GM12878 (cell line): ENCODE measurements at regions not wholly inside any gene's neighbourhood (a gene's known extent, or its start where the extent isn't known, plus 50 kb on each side); places are given as distances from the start of the nearest gene placed in this dataset.

Experiments used
- ATAC-seq: fragments of 200-7000 bp; cut with Tn5 transposase; 3 replicates; pipeline ENCODE4 v1.9.1; 2020; ENCODE audit warnings: mild to moderate bottlenecking, moderate library complexity
- BruUV-seq: library from RNA; stranded (reverse); fragments of 400-500 nt; replicated peaks from 2 replicates; lab custom pipeline; 2021; lab: Mats Ljungman, UMichigan
- CTCF ChIA-PET: fragments of 300-600 bp; sonication (Branson Sonifier 250); formaldehyde crosslinking; extraction: SDS; loops from one replicate; lab custom pipeline; 2021; ENCODE audit warnings: inconsistent platforms; lab: Yijun Ruan, JAX
- POLR2A ChIA-PET: fragments of 350-600 bp; formaldehyde crosslinking; extraction: SDS; loops from one replicate; lab custom pipeline; 2021; ENCODE audit warnings: inconsistent platforms; lab: Charles Lee
- RAD21 ChIA-PET: fragments of 300-600 bp; sonication (Branson Sonifier 250); formaldehyde crosslinking; loops from one replicate; lab custom pipeline; 2023; ENCODE audit warnings: antibody characterized with exemption; ENCODE audit not compliant: unreplicated experiment; lab: Charles Lee
- SMC1A ChIA-PET: fragments of 300-600 bp; sonication (Branson Sonifier 250); formaldehyde crosslinking; loops from one replicate; lab custom pipeline; 2023; ENCODE audit not compliant: unreplicated experiment, uncharacterized antibody; lab: Charles Lee
- DNase-seq: peaks from one replicate; pipeline ENCODE4 v3.0.0-alpha.2; 2011; ENCODE audit warnings: low read depth, low spot score
- FAIRE-seq: peaks from 3 replicates; lab custom pipeline; 2011; peaks lifted over from hg19 to GRCh38; lab: Jason Lieb, UNC
- H2AFZ ChIP-seq: 2 replicates; pipeline ENCODE4 v1.6.0; 2011; ENCODE audit warnings: low read depth, low read length, control low read depth; ENCODE audit not compliant: control insufficient read depth
- H3K27ac ChIP-seq: 2 replicates; pipeline ENCODE4 v1.5.1; 2011; ENCODE audit warnings: control low read depth; ENCODE audit not compliant: control insufficient read depth, insufficient read depth
- H3K27me3 ChIP-seq, 2 experiments: replicated peaks in 1 of 2; 2 replicates each; pipeline versions ENCODE4 v1.6.0 to v1.6.1; 2011; ENCODE audit warnings: low read length in 1 of 2; ENCODE audit not compliant: control insufficient read depth in 2 of 2, insufficient read depth in 2 of 2
- H3K36me3 ChIP-seq, 2 experiments: 2 replicates each; pipeline ENCODE4 v1.5.1; 2011; ENCODE audit warnings: low read length in 1 of 2; ENCODE audit not compliant: control insufficient read depth in 2 of 2, insufficient read depth in 2 of 2
- H3K4me1 ChIP-seq: 2 replicates; pipeline ENCODE4 v1.6.1; 2011; ENCODE audit warnings: mild to moderate bottlenecking, low read length, moderate library complexity, mixed read lengths; ENCODE audit not compliant: control insufficient read depth, insufficient read depth
- H3K4me2 ChIP-seq: 2 replicates; pipeline ENCODE4 v1.6.0; 2011; ENCODE audit warnings: control low read depth; ENCODE audit not compliant: control insufficient read depth, insufficient read depth
- H3K4me3 ChIP-seq: fragments of 200-600 bp; sonication (generic); 2 replicates; pipeline ENCODE4 v1.5.1; 2016
- H3K79me2 ChIP-seq: 2 replicates; pipeline ENCODE4 v1.6.0; 2011; ENCODE audit warnings: low read length; ENCODE audit not compliant: control insufficient read depth, insufficient read depth
- H3K9ac ChIP-seq: 2 replicates; pipeline ENCODE4 v1.8.0; 2011; ENCODE audit warnings: low read length, control low read depth, mixed read lengths; ENCODE audit not compliant: control insufficient read depth, insufficient read depth
- H3K9me3 ChIP-seq: replicated peaks from 3 replicates; pipeline ENCODE4 v1.5.1; 2011; ENCODE audit warnings: mild to moderate bottlenecking, low read length; ENCODE audit not compliant: control insufficient read depth, insufficient read depth
- H4K20me1 ChIP-seq: 2 replicates; pipeline ENCODE4 v1.6.0; 2011; ENCODE audit not compliant: control insufficient read depth, insufficient read depth
- CBFB ChIP-seq: IDR thresholded peaks from 2 replicates; pipeline ENCODE4 v1.6.1; 2016; ENCODE audit warnings: antibody characterized with exemption, low read depth
- HDAC6 ChIP-seq: fragments of 200-600 bp; sonication (generic); IDR thresholded peaks from one replicate; pipeline ENCODE4 v1.8.0; 2017; ENCODE audit warnings: antibody characterized with exemption; ENCODE audit not compliant: unreplicated experiment
- KDM1A ChIP-seq: fragments of 200-600 bp; sonication (generic); IDR thresholded peaks from 2 replicates; pipeline ENCODE4 v1.6.1; 2016; ENCODE audit warnings: borderline replicate concordance
- PAX5 ChIP-seq: IDR thresholded peaks from 2 replicates; pipeline ENCODE4 v1.6.1; 2011; ENCODE audit warnings: low read depth, low read length, borderline replicate concordance
- PML ChIP-seq: IDR thresholded peaks from 2 replicates; pipeline ENCODE4 v1.6.1; 2012; ENCODE audit warnings: low read length, inconsistent platforms
- RAD21 ChIP-seq: IDR thresholded peaks from 2 replicates; pipeline ENCODE4 v1.6.1; 2011; ENCODE audit warnings: mild to moderate bottlenecking, low read depth, low read length, moderate library complexity; ENCODE audit not compliant: insufficient read depth
- RBBP5 ChIP-seq: fragments of 200-600 bp; sonication (generic); conservative IDR thresholded peaks from 2 replicates; pipeline ENCODE4 v1.6.1; 2016
- SIN3A ChIP-seq: IDR thresholded peaks from 2 replicates; pipeline ENCODE4 v1.6.1; 2012; ENCODE audit warnings: low read depth, low read length, improper control_type of control experiment
- TCF12 ChIP-seq: IDR thresholded peaks from 2 replicates; pipeline ENCODE4 v1.6.1; 2011; ENCODE audit warnings: low read depth, mild to moderate bottlenecking, low read length
- ZNF384 ChIP-seq: IDR thresholded peaks from 2 replicates; pipeline ENCODE4 v1.6.1; 2012; ENCODE audit warnings: low read depth, mild to moderate bottlenecking, low read length, improper control_type of control experiment, borderline replicate concordance
- WGBS: methylation state at CpG from one replicate; pipeline ENCODE4 v1.1.6; 2016; ENCODE audit warnings: low lambda C conversion rate; ENCODE audit not compliant: insufficient replicate concordance, insufficient coverage; ENCODE audit errors: missing lambda C conversion rate; 5-methylcytosine and 5-hydroxymethylcytosine counted together
- in situ Hi-C: fragments of 300-500 bp; cut with MboI; formaldehyde crosslinking; loops from 9 replicates; pipeline ENCODE4 v1.14.3; 2018; ENCODE audit warnings: mixed read lengths
- intact Hi-C: fragments of 100-400 bp; cut with micrococcal nuclease; formaldehyde crosslinking; loops from one replicate; pipeline ENCODE4 v1.14.2; 2022; ENCODE audit not compliant: unreplicated experiment
- TF ChIP-seq, protein P1 (sequence below): fragments of 450-650 bp; IDR thresholded peaks from 2 replicates; pipeline ENCODE4 v1.6.1; 2017; ENCODE audit warnings: mild to moderate bottlenecking
- TF ChIP-seq, protein P2 (sequence below): IDR thresholded peaks from 2 replicates; pipeline ENCODE4 v1.6.1; 2012; ENCODE audit warnings: low read depth, low read length, improper control_type of control experiment
- TF ChIP-seq, protein P3 (sequence below): IDR thresholded peaks from 2 replicates; pipeline ENCODE4 v1.6.1; 2011; ENCODE audit warnings: borderline replicate concordance, low read depth, mild to moderate bottlenecking, moderate library complexity, mixed read lengths, low read length; ENCODE audit not compliant: insufficient read depth; ENCODE audit errors: extremely low read length

DNA sequence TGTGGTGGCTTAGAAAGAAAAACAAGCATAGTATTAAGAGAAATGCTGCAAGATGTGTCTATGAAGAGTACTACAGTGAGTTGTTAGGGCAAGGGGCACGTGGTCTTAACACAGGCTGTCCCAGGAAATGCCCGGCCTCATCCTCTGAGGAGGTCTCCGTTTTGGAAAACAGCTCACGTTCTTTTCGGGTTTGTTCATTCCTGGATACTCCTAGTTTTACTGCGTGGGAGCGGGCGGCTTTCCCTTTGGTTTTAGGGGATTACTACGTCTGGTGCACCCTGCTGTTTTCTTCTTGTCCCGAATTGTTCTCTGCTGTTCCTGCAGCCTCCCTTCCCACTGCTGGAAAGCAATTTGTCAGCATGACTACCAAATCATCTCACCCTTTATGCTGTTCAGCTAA, 55.5 kb upstream of the RAB6D start (continued):
- TF ChIP-seq, protein P1, sequence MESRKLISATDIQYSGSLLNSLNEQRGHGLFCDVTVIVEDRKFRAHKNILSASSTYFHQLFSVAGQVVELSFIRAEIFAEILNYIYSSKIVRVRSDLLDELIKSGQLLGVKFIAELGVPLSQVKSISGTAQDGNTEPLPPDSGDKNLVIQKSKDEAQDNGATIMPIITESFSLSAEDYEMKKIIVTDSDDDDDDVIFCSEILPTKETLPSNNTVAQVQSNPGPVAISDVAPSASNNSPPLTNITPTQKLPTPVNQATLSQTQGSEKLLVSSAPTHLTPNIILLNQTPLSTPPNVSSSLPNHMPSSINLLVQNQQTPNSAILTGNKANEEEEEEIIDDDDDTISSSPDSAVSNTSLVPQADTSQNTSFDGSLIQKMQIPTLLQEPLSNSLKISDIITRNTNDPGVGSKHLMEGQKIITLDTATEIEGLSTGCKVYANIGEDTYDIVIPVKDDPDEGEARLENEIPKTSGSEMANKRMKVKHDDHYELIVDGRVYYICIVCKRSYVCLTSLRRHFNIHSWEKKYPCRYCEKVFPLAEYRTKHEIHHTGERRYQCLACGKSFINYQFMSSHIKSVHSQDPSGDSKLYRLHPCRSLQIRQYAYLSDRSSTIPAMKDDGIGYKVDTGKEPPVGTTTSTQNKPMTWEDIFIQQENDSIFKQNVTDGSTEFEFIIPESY = no peak
- TF ChIP-seq ZNF384 = no peak
- no peak for TF ChIP-seq RBBP5
- no peak for TF ChIP-seq PAX5
- TF ChIP-seq, protein P2, sequence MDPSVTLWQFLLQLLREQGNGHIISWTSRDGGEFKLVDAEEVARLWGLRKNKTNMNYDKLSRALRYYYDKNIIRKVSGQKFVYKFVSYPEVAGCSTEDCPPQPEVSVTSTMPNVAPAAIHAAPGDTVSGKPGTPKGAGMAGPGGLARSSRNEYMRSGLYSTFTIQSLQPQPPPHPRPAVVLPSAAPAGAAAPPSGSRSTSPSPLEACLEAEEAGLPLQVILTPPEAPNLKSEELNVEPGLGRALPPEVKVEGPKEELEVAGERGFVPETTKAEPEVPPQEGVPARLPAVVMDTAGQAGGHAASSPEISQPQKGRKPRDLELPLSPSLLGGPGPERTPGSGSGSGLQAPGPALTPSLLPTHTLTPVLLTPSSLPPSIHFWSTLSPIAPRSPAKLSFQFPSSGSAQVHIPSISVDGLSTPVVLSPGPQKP = no peak
- TF ChIP-seq TCF12 = no peak
- TF ChIP-seq HDAC6 = no peak

DNA sequence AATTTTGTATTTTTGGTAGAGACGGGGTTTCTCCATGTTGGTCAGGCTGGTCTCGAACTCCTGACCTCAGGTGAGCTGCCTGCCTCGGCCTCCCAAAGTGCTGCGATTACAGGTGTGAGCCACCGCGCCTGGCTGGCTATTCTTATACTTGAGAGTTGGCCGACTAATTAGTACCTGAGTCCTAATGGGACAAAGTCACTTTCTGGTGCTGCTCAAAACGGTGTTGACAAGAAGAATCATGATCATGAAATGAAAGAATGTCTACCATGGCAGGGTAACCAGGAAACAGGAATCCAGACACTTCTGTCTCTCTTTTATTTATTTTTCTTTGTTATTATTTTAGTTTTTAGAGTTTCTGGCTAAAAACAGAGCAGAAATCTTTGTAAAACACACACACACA, 54.7 kb upstream of the RAB6D start:
- no peak overlapping the region for H3K27ac ChIP-seq
- BruUV-seq = no TSS peak
- no peak for FAIRE-seq
- no peaks in the 10 kb centered on the region for H4K20me1 ChIP-seq
- ChIA-PET SMC1A (no interaction called here), CTCF (no interaction called here), POLR2A (no interaction called here), RAD21 (no interaction called here)
- ATAC-seq = no peak
- H3K4me2 ChIP-seq = no peak overlapping the region
- DNase-seq = no peak
- WGBS = 57% methylated on average over 8 of the region's 8 CpGs
- no peaks in the 10 kb centered on the region for H3K79me2 ChIP-seq
- H3K9ac ChIP-seq = no peak overlapping the region
- no peak overlapping the region for H2AFZ ChIP-seq
- no peak for TF ChIP-seq SIN3A
- TF ChIP-seq RAD21 = no peak
- TF ChIP-seq, protein P3, sequence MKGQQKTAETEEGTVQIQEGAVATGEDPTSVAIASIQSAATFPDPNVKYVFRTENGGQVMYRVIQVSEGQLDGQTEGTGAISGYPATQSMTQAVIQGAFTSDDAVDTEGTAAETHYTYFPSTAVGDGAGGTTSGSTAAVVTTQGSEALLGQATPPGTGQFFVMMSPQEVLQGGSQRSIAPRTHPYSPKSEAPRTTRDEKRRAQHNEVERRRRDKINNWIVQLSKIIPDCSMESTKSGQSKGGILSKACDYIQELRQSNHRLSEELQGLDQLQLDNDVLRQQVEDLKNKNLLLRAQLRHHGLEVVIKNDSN = no peak
- TF ChIP-seq PML = no peak
- no peak for TF ChIP-seq CBFB
- TF ChIP-seq KDM1A = no peak
- H3K27me3 ChIP-seq = peaks cover 1 to 3% of the 10 kb centered on the region in 2 experiments; a peak in 1 of 4 replicates
- intact Hi-C loops = no loop called here
- no peaks in the 10 kb centered on the region for H3K9me3 ChIP-seq
- no peaks in the 10 kb centered on the region for H3K4me1 ChIP-seq
- no peak overlapping the region for H3K4me3 ChIP-seq
- in situ Hi-C loops = loop anchor here (25.0 kb wide), 1 partner anchor 369 kb away; no protein-coding TSS in a partner anchor
- H3K36me3 ChIP-seq = no peaks in the 10 kb centered on the region
